LNCaP clone FGC (cell line): ENCODE measurements at regions not wholly inside any gene's neighbourhood (a gene's known extent, or its start where the extent isn't known, plus 50 kb on each side); places are given as distances from the start of the nearest gene placed in this dataset.

Source experiments
- DNase-seq: peaks from one replicate; pipeline ENCODE4 v3.0.0-alpha.2; 2011; ENCODE audit warnings: low read depth
- H3K4me3 ChIP-seq: 2 replicates; pipeline ENCODE4 v1.5.1; 2011; ENCODE audit warnings: mild to moderate bottlenecking, low read depth, low read length, control low read depth
- CTCF ChIP-seq: IDR thresholded peaks from 2 replicates; pipeline ENCODE4 v1.5.1; 2012; ENCODE audit warnings: mild to moderate bottlenecking; ENCODE audit not compliant: control insufficient read depth, insufficient read depth; ENCODE audit errors: extremely low read depth

GRCh38 chr12:69120354-69120753, 119.0 kb upstream of the CPSF6 start:
- TF ChIP-seq CTCF = no peak
- H3K4me3 ChIP-seq = no peak overlapping the region
- DNase-seq = no peak

GRCh38 chr12:69123311-69123710, 116.1 kb upstream of the CPSF6 start:
- no peak overlapping the region for H3K4me3 ChIP-seq
- TF ChIP-seq CTCF = no peak
- DNase-seq = no peak

DNA sequence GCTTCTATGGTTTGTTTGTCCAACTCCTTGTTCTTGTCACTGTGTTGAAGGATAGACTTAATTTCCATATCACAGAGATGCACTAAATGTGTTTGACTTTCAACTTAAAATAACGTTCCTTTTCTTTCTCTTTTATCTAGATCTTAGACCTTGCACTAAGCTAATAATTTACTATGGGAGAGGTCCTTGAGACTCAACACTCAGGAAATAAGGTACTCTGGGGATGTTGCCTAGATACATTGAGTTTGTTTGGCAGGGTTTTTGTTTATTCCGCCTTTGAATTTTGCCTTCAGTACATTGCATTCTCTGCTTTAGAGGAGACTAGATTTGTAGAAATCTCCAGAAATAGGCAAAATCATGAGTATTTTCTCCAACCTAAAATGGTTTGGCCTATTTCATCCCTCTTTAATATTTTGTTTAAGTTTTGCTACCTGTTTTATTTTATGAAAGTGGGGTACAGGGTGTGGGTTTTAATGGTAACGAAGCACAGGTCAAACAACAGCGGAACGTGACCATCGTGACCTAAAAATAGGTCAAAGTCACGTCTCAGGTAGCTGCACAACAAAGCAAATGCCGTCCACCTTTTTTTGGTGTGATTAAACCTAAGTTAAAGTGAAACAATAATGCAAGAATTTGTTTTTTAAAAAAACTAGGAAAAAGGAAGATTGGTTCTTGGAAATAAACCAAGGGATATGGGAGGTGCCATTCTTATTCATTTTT, 115.3 kb upstream of the CPSF6 start:
- no peak for TF ChIP-seq CTCF
- DNase-seq = no peak
- no peak overlapping the region for H3K4me3 ChIP-seq

GRCh38 chr12:69129017-69129416, 110.4 kb upstream of the CPSF6 start:
- TF ChIP-seq CTCF = no peak
- no peak for DNase-seq
- H3K4me3 ChIP-seq = no peak overlapping the region

- DNase-seq = no peak
- no peak overlapping the region for H3K4me3 ChIP-seq
- TF ChIP-seq CTCF = no peak
Observed at GRCh38 chr12:69129564-69129963, 109.8 kb upstream of the CPSF6 start.

GRCh38 chr12:69130064-69130463, 109.3 kb upstream of the CPSF6 start:
- H3K4me3 ChIP-seq = no peak overlapping the region
- DNase-seq = no peak
- TF ChIP-seq CTCF = peak; percentile 44

DNA sequence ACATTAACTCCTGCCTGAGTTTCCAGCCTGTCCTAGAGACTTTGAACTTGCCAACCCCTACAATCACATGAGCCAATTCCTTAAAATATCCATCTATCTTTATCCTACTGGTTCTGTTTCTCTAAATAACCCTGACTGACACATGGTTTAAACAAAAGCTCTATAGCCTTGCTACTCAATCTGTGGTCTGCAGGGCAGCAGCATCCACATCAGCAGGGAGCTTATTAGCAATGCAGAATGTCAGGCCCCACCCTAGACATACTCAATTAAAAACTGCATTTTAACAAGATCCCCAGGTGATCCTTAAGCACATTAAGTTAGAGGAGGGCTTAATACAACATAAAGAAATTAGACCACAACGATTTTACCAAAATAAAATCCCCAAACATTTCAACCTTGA, 108.3 kb upstream of the CPSF6 start:
- no peak overlapping the region for H3K4me3 ChIP-seq
- no peak for TF ChIP-seq CTCF
- no peak for DNase-seq
